ENCODE measurements at regions not wholly inside any gene's neighbourhood (a gene's known extent, or its start where the extent isn't known, plus 50 kb on each side); places are given as distances from the start of the nearest gene placed in this dataset.
"Not testable (repeated sequence)": the region's sequence is repeated elsewhere in the genome, so short reads cannot be mapped to it uniquely, and the experiment has no call there.

GRCh38 chr2:175601969-175602368 is 400.1 kb downstream of the LNPK start:
- Mint-ChIP-seq H3K4me1 (ENCODE audit: low read depth) (no peaks in the 10 kb centered on the region), H3K27me3 (peaks cover 2% of the 10 kb centered on the region), H3K36me3 (ENCODE audit: low read depth) (no peaks in the 10 kb centered on the region), H3K4me3 (no peak overlapping the region), H3K27ac (no peak overlapping the region), H3K9me3 (no peaks in the 10 kb centered on the region)
- TF ChIP-seq CTCF (IDR thresholded peaks at IDR 0.05), result no peak
- POLR2A ChIA-PET, result no interaction called here
- CTCF ChIA-PET, result no interaction called here
- ATAC-seq (no peak), DNase-seq (no peak)
- intact Hi-C loops (cut with micrococcal nuclease), result no loop called here

DNA sequence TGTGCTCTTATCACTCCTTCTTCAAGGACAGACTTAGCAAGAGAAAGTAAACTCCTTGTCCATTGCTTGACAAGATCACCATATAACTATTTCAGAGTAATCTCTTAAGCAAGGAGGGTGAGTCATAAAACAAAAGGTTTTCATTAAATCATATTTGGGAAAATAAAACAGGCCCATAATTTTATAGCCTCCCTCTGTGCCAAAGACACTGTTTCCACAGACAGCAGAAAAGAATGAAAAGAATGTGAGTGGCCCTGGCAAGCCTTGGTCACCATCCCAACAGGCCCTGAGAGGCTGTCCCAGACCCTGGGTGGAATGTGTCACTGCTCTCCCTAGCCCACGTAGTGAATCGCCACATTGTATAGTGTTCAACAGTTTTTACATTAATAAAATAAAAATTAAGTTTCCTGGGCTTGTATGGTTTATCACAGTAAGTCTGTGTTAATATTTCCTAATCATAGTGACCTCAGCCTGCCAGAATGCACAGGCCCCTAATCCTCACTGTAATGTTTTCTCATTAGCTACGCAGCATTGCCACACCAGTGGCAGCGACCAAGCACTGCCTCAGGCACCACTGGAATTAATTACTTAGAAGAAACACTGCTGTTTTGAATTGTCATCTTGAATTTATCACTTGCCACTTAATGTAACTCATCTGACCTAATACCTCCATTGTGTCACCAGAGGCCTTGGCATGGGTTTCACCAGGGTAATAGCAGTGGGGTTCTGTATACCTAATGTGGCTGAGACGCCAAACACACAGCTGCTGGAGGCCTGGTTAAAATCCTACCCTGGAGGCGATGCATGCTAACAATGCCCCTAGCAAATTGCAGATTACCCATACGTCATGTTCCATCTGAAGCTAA is 401.9 kb downstream of the LNPK start:
- Mint-ChIP-seq H3K9me3 (no peaks in the 10 kb centered on the region), H3K36me3 (ENCODE audit: low read depth) (no peaks in the 10 kb centered on the region), H3K4me3 (no peak overlapping the region), H3K4me1 (ENCODE audit: low read depth) (no peaks in the 10 kb centered on the region), H3K27ac (no peak overlapping the region), H3K27me3 (peaks cover 2% of the 10 kb centered on the region)
- CTCF ChIA-PET, result no interaction called here
- POLR2A ChIA-PET, result no interaction called here
- intact Hi-C loops (cut with micrococcal nuclease), result no loop called here
- DNase-seq, result no peak
- ATAC-seq, result no peak
- TF ChIP-seq CTCF (IDR thresholded peaks at IDR 0.05), result no peak

GRCh38 chr2:175597286-175597685 is 404.8 kb downstream of the LNPK start:
- H3K36me3 Mint-ChIP-seq (ENCODE audit: low read depth), result no peaks in the 10 kb centered on the region
- no peaks in the 10 kb centered on the region for H3K27me3 Mint-ChIP-seq
- H3K4me1 Mint-ChIP-seq (ENCODE audit: low read depth), result no peaks in the 10 kb centered on the region
- no peak for TF ChIP-seq CTCF (IDR thresholded peaks at IDR 0.05)
- H3K4me3 Mint-ChIP-seq, result no peak overlapping the region
- DNase-seq, result no peak
- H3K27ac Mint-ChIP-seq, result no peak overlapping the region
- ChIA-PET CTCF (no interaction called here), POLR2A (no interaction called here)
- intact Hi-C loops (cut with micrococcal nuclease), result no loop called here
- no peak for ATAC-seq
- H3K9me3 Mint-ChIP-seq, result no peaks in the 10 kb centered on the region

- intact Hi-C loops (cut with micrococcal nuclease), result no loop called here
- H3K27me3 Mint-ChIP-seq, result no peaks in the 10 kb centered on the region
- DNase-seq (no peak), ATAC-seq (no peak)
- ChIA-PET POLR2A (no interaction called here), CTCF (no interaction called here)
- no peak for TF ChIP-seq CTCF (IDR thresholded peaks at IDR 0.05)
- H3K4me1 Mint-ChIP-seq (ENCODE audit: low read depth), result no peaks in the 10 kb centered on the region
- no peak overlapping the region for H3K27ac Mint-ChIP-seq
- no peaks in the 10 kb centered on the region for H3K9me3 Mint-ChIP-seq
- H3K4me3 Mint-ChIP-seq, result no peak overlapping the region
- no peaks in the 10 kb centered on the region for H3K36me3 Mint-ChIP-seq (ENCODE audit: low read depth)
Measured at GRCh38 chr2:175595139-175595538, 406.9 kb downstream of the LNPK start.

DNA sequence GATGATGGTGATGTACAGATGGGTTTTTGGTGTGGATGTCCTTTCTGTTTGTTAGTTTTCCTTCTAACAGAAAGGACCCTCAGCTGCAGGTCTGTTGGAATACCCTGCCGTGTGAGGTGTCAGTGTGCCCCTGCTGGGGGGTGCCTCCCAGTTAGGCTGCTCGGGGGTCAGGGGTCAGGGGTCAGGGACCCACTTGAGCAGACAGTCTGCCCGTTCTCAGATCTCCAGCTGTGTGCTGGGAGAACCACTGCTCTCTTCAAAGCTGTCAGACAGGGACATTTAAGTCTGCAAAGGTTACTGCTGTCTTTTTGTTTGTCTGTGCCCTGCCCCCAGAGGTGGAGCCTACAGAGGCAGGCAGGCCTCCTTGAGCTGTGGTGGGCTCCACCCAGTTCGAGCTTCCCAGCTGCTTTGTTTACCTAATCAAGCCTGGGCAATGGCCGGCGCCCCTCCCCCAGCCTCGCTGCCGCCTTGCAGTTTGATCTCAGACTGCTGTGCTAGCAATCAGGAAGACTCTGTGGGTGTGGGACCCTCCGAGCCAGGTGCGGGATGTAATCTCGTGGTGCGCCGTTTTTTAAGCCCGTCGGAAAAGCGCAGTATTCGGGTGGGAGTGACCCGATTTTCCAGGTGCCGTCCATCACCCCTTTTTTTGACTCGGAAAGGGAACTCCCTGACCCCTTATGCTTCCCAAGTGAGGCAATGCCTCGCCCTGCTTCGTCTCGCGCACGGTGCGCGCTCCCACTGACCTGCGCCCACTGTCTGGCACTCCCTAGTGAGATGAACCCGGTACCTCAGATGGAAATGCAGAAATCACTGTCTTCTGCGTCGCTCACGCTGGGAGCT is 408.2 kb downstream of the LNPK start:
- intact Hi-C loops (cut with micrococcal nuclease); H3K9me3 Mint-ChIP-seq; H3K4me1 Mint-ChIP-seq (ENCODE audit: low read depth); POLR2A ChIA-PET; H3K36me3 Mint-ChIP-seq (ENCODE audit: low read depth); DNase-seq; H3K27me3 Mint-ChIP-seq; CTCF ChIA-PET; H3K4me3 Mint-ChIP-seq; H3K27ac Mint-ChIP-seq; ATAC-seq: not testable (repeated sequence)

DNA sequence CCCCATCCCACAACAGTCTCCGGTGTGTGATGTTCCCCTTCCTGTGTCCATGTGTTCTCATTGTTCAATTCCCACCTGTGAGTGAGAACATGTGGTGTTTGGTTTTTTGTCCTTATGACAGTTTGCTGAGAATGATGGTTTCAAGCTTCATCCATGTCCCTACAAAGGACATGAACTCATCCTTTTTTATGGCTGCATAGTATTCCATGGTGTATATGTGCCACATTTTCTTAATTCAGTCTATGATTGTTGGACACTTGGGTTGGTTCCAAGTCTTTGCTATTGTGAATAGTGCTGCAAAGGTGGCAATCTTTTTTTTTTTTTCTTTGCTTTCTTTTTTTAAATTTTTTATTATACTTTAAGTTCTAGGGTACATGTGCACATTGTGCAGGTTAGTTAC is 406.7 kb upstream of the ATP5MC3 start:
- H3K4me1 Mint-ChIP-seq (ENCODE audit: low read depth); H3K27me3 Mint-ChIP-seq; H3K4me3 Mint-ChIP-seq; intact Hi-C loops (cut with micrococcal nuclease); H3K9me3 Mint-ChIP-seq; DNase-seq; CTCF ChIA-PET; H3K36me3 Mint-ChIP-seq (ENCODE audit: low read depth); H3K27ac Mint-ChIP-seq; POLR2A ChIA-PET; ATAC-seq: not testable (repeated sequence)

Data from activated CD8-positive, alpha-beta T cell treated with anti-CD3 and anti-CD28 coated beads for 36 hours (primary cell).